ENCODE measurements at regions not wholly inside any gene's neighbourhood (a gene's known extent, or its start where the extent isn't known, plus 50 kb on each side); places are given as distances from the start of the nearest gene placed in this dataset.
"Not testable (repeated sequence)": the region's sequence is repeated elsewhere in the genome, so short reads cannot be mapped to it uniquely, and the experiment has no call there.

DNA sequence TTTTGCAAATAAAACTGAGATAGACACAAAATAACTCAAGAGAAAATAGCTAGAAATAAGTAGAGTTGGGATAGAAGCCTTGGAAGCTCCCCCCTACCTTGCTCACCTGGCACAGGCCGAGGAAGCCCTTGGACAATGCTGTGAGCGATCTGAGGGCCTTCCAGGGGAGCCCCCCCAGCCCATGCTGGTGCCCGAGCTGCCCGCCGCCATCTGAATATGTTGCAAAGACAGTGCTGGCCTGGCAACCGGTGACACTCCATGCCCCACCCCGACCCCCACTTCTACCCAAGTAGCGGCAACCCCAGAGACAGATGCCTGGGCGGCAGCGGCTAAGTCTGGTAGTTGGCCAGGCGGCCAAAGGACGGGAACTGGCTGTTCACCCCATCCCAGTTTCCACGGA is 1435.1 kb upstream of the TPTE start:
- TF ChIP-seq, protein P1, sequence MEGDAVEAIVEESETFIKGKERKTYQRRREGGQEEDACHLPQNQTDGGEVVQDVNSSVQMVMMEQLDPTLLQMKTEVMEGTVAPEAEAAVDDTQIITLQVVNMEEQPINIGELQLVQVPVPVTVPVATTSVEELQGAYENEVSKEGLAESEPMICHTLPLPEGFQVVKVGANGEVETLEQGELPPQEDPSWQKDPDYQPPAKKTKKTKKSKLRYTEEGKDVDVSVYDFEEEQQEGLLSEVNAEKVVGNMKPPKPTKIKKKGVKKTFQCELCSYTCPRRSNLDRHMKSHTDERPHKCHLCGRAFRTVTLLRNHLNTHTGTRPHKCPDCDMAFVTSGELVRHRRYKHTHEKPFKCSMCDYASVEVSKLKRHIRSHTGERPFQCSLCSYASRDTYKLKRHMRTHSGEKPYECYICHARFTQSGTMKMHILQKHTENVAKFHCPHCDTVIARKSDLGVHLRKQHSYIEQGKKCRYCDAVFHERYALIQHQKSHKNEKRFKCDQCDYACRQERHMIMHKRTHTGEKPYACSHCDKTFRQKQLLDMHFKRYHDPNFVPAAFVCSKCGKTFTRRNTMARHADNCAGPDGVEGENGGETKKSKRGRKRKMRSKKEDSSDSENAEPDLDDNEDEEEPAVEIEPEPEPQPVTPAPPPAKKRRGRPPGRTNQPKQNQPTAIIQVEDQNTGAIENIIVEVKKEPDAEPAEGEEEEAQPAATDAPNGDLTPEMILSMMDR (IDR thresholded peaks at IDR 0.05) = not testable (repeated sequence)
- TF ChIP-seq POLR2A (IDR thresholded peaks at IDR 0.05; ENCODE audit: low read depth) = not testable (repeated sequence)

Measured in esophagus muscularis mucosa (tissue), 3 donors.